Lung (tissue), 11 donors: ENCODE measurements at regions not wholly inside any gene's neighbourhood (a gene's known extent, or its start where the extent isn't known, plus 50 kb on each side); places are given as distances from the start of the nearest gene placed in this dataset.

Experiments
- ATAC-seq: fragments of 200-7000 bp; cut with Tn5 transposase; one replicate; pipeline ENCODE4 v1.9.1; 2020; ENCODE audit warnings: moderate number of reproducible peaks; ENCODE audit not compliant: insufficient read depth, low FRiP score
- DNase-seq, 3 donors: peaks; one replicate each; pipeline ENCODE4 v3.0.0-alpha.2; 2013 to 2017
- H3K27ac ChIP-seq, 2 donors: one replicate each; pipeline ENCODE4 v1.5.1; 2013; ENCODE audit warnings: mild to moderate bottlenecking in 2 of 2, moderate library complexity in 2 of 2, control low read depth in 1 of 2, inconsistent platforms in 1 of 2, low read depth in 1 of 2, low read length in 1 of 2
- H3K27me3 ChIP-seq, 3 donors: one replicate each; pipeline ENCODE4 v1.5.1; 2013; ENCODE audit warnings: low read length in 2 of 3; ENCODE audit not compliant: control insufficient read depth in 3 of 3, insufficient read depth in 3 of 3
- H3K36me3 ChIP-seq, 4 donors: one replicate each; pipeline ENCODE4 v1.5.1; 2013; ENCODE audit warnings: low read length in 4 of 4, mild to moderate bottlenecking in 1 of 4, moderate library complexity in 1 of 4; ENCODE audit not compliant: control insufficient read depth in 4 of 4, insufficient read depth in 4 of 4
- H3K4me1 ChIP-seq, 5 donors: one replicate each; pipeline ENCODE4 v1.5.1; 2013; ENCODE audit warnings: low read length in 5 of 5, mild to moderate bottlenecking in 2 of 5, moderate library complexity in 1 of 5; ENCODE audit not compliant: control insufficient read depth in 5 of 5, insufficient read depth in 5 of 5
- H3K4me3 ChIP-seq: one replicate; pipeline ENCODE4 v1.5.1; 2013; ENCODE audit warnings: mild to moderate bottlenecking, control low read depth, moderate library complexity
- H3K9ac ChIP-seq, 2 donors: one replicate each; pipeline ENCODE4 v1.5.1; 2013; ENCODE audit warnings: low read length in 2 of 2, control low read depth in 1 of 2; ENCODE audit not compliant: insufficient read depth in 1 of 2
- H3K9me3 ChIP-seq, 4 donors: one replicate each; pipeline ENCODE4 v1.5.1; 2013; ENCODE audit warnings: low read length in 3 of 4, mild to moderate bottlenecking in 1 of 4, moderate library complexity in 1 of 4; ENCODE audit not compliant: control insufficient read depth in 4 of 4, insufficient read depth in 3 of 4
- WGBS, 2 donors: extraction: QIAGEN DNeasy Blood & Tissue Kit; methylation state at CpG; one replicate each; pipeline ENCODE4 v1.1.7; 2013; 5-methylcytosine and 5-hydroxymethylcytosine counted together
- TF ChIP-seq, protein P1 (sequence below): IDR thresholded peaks from 2 replicates; pipeline ENCODE4 v1.5.1; 2012; ENCODE audit warnings: mild to moderate bottlenecking; ENCODE audit errors: control extremely low read depth, extremely low read depth
- donor health status: control.
- donor health status: control.
- donor health status: Bipolar disorder and iron deficiency.
- donor health status: healthy.
- donor health status: DM: yes; HTN: yes; CAD: no.

DNA sequence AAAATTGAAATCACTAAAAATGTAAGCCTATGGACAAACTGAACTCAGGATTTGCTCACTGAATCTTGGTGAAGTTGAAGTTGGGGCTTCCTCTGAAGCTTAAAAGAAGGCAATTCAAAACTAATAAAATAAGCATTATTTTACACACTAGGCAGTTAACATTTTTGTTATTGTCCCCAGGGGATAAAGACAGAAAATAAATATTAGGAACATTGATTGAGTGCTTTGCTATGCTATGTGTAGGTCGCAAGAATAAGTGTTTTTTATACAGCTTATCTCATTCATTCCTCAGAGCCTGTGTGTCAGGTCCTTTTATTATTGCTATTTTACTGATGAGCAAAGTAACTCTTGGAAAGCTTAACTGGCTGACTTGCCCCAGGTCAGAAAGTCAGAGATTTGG, 82.2 kb downstream of the ZNF608 start:
- Histone ChIP-seq H3K27ac (no peak overlapping the region), H3K36me3 (peaks cover 0 to 6% (median 0%) of the 10 kb centered on the region in 4 donors), H3K9me3 (no peaks in the 10 kb centered on the region), H3K9ac (no peak overlapping the region), H3K4me3 (no peak overlapping the region), H3K4me1 (peaks cover 16 to 60% (median 47%) of the 10 kb centered on the region in 5 donors), H3K27me3 (no peaks in the 10 kb centered on the region)
- TF ChIP-seq, protein P1, sequence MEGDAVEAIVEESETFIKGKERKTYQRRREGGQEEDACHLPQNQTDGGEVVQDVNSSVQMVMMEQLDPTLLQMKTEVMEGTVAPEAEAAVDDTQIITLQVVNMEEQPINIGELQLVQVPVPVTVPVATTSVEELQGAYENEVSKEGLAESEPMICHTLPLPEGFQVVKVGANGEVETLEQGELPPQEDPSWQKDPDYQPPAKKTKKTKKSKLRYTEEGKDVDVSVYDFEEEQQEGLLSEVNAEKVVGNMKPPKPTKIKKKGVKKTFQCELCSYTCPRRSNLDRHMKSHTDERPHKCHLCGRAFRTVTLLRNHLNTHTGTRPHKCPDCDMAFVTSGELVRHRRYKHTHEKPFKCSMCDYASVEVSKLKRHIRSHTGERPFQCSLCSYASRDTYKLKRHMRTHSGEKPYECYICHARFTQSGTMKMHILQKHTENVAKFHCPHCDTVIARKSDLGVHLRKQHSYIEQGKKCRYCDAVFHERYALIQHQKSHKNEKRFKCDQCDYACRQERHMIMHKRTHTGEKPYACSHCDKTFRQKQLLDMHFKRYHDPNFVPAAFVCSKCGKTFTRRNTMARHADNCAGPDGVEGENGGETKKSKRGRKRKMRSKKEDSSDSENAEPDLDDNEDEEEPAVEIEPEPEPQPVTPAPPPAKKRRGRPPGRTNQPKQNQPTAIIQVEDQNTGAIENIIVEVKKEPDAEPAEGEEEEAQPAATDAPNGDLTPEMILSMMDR = no peak
- no peak for DNase-seq
- no peak for ATAC-seq
- WGBS, 2 donors = 43 to 85% methylated on average over 1 of the region's 1 CpG

DNA sequence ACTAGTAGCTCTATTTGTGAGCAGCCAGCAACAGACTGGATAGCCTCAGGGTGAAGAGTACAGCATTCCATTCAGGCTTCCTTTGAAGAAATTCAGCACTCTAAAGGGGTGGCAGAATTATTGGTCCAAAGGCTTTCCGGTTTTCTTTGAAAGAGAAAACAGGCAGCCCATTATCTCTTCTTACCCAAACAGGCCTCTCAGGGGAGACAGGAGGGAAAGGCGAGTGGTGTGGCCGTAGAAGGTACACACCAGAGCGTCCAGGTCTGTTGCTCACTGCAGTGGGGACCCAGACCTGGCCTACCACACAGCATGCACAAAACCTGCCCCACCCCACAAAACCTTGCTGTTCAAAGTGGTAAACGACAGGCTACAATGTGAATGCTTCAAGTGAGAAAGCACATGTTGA, 83.3 kb downstream of the ZNF608 start:
- WGBS, 2 donors = 65 to 75% methylated on average over 5 of the region's 5 CpGs
- no peak overlapping the region for H3K9ac ChIP-seq
- ATAC-seq = no peak

DNA sequence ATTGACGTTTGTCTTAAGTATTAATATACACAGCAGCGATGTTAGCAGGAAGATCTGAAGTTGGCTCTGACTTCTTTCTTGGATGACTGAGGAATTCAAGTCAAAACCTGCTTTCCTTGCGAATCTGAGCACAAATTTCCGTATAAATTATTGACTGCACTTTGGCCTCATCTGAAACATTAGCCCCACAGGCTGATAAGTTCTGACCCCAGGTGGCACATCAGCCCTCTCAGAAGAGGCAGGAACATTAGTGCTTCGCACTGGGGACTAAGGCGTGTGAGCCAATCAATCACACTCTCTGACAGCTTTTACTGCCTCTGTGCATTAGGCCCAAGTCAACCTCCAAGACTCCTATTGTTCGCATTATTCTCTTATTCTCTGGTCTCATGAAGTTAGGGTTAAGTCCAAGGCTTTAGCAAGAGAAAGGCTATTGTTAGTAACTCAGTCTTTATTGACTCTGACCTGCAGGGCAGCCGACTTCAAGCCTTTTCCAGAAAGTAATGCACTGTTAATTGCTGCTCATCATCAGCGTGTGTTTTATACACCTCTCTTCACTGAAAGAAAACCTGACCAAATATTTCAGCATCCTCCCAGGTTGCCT, 84.2 kb downstream of the ZNF608 start:
- Histone ChIP-seq H3K27me3 (no peaks in the 10 kb centered on the region), H3K27ac (peak overlapping the region in 1 of 2 donors; percentile 77), H3K4me3 (no peak overlapping the region), H3K9ac (no peak overlapping the region), H3K4me1 (peaks cover 13 to 61% (median 48%) of the 10 kb centered on the region in 5 donors), H3K36me3 (peaks cover 0 to 4% (median 0%) of the 10 kb centered on the region in 4 donors), H3K9me3 (no peaks in the 10 kb centered on the region)
- 57 to 72% methylated on average over 9 of the region's 9 CpGs for WGBS, 2 donors
- ATAC-seq = no peak
- no peak for DNase-seq
- TF ChIP-seq, protein P1 = no peak

More for the DNA sequence above, 83.3 kb downstream of the ZNF608 start:
- Histone ChIP-seq H3K9me3 (no peaks in the 10 kb centered on the region), H3K27ac (peak overlapping the region in 1 of 2 donors; percentile 88), H3K36me3 (peaks cover 0 to 4% (median 0%) of the 10 kb centered on the region in 4 donors), H3K4me1 (peaks cover 14 to 61% (median 48%) of the 10 kb centered on the region in 5 donors), H3K4me3 (no peak overlapping the region), H3K27me3 (no peaks in the 10 kb centered on the region)
- no peak for DNase-seq
- TF ChIP-seq, protein P1 = no peak
